ENCODE measurements at regions not wholly inside any gene's neighbourhood (a gene's known extent, or its start where the extent isn't known, plus 50 kb on each side); places are given as distances from the start of the nearest gene placed in this dataset.
A peak's percentile ranks its signal among the peaks of the same experiment; 100 is the strongest.

DNA sequence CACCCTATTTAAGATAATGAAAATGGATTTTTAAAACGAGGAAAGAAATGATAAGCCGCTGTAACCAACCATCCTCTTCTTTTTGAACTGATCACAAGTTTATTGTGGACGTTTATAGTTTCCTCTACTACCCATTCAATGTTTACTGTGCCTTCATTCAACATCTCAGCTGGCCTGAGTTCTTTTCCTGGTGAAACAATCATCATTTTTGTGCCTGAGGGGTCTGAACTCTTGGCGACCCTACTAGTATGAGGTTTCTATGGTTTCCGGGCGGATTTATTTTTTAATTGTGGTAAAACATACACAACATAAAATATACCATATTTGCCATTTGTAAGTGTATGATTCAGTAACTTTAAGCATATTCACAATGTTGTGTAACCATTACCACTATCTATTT lies 100.7 kb downstream of the SPRY1 start:
- no peak for DNase-seq

DNA sequence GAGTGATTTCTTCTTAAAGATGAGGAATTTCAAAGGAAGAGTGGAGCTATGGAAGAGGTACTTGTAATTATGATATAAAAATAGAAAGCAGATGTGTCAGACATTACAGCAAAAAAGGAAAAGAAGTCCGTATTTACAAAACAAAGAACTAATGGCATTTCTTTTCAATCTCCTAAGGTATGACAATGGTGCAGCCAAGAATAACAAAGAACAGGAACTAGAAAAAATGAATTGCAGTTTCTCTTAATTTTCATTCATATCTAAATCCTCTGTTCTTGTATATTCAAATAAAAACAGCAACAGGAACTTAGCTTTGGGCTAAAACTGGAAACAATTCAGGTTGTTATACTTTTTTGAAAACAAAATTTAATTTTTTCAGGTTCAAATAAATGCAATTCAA lies 105.1 kb downstream of the SPRY1 start:
- DNase-seq, result no peak

DNA sequence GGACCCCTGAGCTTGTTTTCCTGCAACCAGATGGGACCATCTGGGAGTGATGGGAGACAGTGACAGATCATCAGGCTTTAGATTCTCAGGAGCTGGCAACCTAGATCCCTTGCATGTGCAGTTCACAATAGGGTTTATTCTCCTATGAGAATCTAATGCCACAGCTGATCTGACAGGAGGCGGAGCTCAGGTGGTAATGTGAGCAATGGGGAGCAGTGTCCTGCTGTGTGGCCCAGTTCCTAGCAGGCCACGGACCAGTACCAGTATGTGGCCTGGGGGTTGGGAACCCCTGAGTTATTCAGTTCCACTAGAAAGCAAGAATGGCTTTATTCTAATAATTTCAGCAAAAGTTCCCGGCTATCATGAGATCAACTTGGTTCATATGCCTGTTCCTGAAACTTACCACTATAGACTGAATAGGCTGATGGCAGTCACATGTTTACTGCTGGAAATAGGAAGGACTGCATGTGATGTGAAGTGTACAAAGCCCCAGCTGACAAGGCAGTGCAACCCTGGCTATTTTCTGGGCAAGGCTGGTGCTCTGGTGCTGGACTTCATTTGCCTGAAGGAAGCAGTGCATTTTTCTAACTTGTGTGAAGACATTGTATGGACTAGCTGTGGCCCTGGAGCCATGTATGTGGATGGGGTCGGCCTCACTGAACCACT lies 107.2 kb downstream of the SPRY1 start:
- DNase-seq, result peak in 3 of 56 donors; percentile 1 to 33 (median 3)

GRCh38 chr4:123505095-123506010 lies 108.8 kb downstream of the SPRY1 start:
- DNase-seq, result peak in 52 of 56 donors; percentile 11 to 76 (median 45)

GRCh38 chr4:123506011-123506695 lies 109.6 kb downstream of the SPRY1 start:
- DNase-seq, result peak in 2 of 56 donors; percentile 11 to 37

DNA sequence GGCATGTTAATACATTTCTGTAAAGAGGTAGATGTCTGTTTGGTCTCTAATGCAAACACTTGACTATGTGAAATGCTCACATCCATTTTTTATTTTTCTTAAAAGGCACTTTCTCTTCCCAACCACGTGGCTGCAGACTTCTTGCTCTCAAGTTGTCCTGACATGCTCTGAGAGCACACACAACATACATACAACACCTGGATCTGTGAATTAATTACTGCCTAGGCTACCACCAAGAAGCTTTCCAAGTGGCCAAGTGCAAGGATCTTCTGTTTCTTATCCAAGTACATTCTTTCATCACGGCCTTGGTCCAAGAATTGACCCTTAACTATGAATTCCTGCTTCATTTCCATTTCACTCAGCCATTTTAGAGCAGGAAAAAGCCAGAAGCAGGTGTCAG lies 110.8 kb downstream of the SPRY1 start:
- no peak for DNase-seq

DNA sequence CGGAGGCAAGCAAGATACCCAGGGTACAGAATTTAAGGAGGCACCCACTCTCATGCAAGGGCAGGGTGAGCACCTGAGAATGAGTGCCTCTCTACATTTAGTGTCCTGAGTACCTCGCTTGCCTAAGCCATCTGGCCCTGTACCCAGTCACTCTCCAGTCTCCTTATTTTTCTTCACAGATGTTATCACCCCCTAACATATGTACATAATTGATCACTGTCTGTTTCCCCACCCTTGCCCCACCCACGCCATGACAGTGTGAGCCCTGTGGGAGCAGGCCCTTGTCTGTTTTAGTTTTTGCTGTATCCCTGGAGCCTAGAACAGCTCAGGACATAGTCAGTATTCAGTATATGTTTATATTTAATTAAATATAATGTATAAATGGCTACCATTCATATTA lies 113.6 kb downstream of the SPRY1 start:
- no peak for DNase-seq

GRCh38 chr4:123510659-123511058 lies 114.1 kb downstream of the SPRY1 start:
- DNase-seq, result no peak

GRCh38 chr4:123516576-123516975 lies 120.0 kb downstream of the SPRY1 start:
- DNase-seq, result no peak

DNA sequence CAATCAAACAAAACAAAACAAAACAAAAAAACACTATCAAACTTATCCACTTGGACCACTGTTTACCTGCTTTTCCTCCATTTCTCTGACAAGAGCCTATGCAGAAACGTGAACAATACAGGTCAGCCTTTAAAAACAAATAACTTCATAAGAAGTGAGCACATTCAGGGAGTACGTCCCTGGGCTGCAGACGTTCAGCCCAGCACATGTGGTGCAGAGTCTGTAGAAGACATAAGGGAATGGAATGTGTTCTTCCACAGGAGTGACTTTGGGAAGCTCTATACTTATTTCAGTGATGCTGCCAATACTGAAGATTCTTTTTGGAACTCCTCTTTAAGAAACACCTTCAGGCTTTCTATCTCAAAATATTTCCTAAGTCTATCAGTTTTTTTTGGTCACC lies 120.6 kb downstream of the SPRY1 start:
- no peak for DNase-seq

- no peak for DNase-seq
Observed at GRCh38 chr4:123517971-123518370, 121.4 kb downstream of the SPRY1 start.

GRCh38 chr4:123520325-123520724 lies 123.7 kb downstream of the SPRY1 start:
- no peak for DNase-seq

GRCh38 chr4:123522081-123522480 lies 125.5 kb downstream of the SPRY1 start:
- DNase-seq, result no peak

- no peak for DNase-seq
Observed at GRCh38 chr4:123522646-123523045, 126.1 kb downstream of the SPRY1 start.

DNA sequence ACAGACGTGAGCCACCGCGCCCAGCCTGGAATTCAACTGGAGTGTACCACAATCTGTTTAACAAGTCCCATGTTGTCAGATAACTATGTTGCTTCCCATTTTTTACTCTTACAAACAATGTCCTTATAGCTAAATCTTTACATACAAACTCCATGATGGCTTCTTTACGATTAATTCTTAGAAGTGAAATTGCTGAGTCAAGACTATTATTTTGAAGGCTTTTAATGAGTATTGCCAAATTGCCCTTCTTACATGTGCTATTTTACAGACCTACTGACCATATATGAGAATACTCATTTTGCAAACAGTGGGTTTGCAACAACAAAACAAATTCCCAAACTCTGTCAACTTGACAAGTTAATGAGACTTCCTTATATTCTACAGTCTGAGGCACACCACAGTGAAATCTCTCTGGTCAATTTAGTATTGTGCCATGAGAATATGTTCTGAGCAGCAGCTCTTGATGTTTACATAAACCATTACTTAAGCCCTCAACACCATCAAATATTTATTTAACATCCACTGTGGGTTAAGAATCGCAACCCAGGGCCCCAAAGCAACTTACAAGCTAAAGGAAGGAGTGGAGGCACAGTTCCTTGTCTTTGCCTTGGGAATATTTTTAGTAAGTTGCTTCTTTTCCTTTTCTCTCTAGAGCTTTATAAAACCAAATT lies 128.5 kb downstream of the SPRY1 start:
- DNase-seq, result no peak

GRCh38 chr4:123526511-123526910 lies 129.9 kb downstream of the SPRY1 start:
- no peak for DNase-seq

DNA sequence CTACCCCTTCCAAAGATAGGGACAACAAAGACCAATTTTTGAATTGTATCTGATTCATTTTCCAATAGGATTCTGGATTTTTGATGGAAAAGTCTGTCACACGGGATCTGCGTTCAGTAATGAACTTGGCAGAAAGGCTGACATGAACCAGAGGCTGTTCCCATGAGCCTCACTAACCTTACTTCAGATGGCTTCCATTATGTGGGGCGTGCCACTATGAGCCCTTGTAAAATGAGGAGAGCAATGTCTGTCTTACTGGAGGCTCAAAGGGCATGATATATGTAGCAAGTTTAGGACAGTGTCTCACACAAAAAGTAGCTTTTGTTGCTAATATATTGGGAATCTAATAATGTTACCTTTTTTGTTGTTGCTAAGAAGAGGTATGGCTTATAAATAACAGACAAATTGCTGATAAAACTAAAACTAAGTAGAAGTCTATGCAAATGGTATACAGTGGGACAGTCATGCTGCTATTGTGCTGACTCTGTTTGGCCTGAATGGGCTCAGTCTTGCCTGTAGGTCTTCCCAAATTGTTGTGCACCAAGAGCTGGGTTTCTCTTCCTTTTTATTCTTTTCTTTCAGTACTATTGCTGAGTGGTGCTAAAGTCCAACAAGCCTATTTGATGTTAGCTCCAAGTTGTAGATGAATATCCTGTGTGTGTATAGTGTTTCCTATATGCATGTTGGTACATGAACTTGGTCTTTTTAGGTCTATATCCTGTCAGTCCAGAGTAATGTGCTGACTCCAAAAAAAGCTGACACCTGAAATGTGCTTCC lies 132.1 kb downstream of the SPRY1 start:
- DNase-seq, result no peak

GRCh38 chr4:123529278-123529568 lies 132.6 kb downstream of the SPRY1 start:
- no peak for DNase-seq

DNA sequence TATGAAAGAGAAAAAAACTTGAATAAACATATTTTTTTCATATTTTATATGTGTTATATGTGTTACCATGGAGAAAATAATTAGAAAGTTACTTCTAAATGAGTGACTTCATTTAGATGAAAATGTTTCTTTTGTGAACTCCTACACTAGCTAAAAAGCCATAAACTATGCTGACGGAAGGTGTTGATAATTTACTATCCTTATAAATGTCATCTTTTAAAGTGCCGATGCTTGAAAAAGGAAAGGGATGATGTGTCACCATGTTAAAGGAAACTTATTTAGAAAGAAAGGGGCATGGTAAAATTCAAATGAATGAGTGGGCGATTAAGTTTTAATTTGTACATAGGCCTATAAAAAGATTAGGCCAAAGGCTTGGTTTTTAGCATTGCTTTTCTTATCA lies 133.8 kb downstream of the SPRY1 start:
- DNase-seq, result no peak

DNA sequence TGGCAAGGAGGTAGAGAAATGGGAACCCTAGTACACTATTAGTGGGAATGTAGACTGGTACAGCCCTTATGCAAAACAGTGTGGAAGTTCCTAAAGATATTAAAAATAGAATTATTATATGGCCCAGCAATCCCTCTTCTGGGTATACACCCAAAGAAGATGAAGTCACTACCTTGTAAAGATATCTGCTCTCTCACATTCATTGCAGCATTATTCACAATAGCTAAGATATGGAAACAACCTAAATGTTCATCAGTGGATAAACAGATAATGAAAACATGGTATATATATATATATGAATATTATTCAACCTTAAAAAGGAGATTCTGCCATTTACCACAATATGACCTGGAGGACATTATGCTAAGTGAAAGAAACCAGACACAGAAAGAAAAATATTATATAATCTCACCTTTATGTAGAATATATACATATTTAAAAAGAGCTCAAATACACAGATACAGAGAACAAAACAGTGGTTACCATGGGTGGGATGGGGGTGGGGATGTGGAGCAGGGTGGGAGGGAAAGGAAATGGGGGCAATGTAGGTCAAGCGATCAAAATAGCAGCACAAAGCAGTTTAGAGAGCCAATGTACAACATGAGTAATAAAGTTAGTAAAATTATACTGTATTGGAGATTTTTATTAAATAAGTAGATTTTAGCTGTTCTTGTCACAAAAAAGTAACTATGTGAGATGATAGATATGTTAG lies 138.6 kb downstream of the SPRY1 start:
- no peak for DNase-seq
